ENCODE measurements at regions not wholly inside any gene's neighbourhood (a gene's known extent, or its start where the extent isn't known, plus 50 kb on each side); places are given as distances from the start of the nearest gene placed in this dataset.

DNA sequence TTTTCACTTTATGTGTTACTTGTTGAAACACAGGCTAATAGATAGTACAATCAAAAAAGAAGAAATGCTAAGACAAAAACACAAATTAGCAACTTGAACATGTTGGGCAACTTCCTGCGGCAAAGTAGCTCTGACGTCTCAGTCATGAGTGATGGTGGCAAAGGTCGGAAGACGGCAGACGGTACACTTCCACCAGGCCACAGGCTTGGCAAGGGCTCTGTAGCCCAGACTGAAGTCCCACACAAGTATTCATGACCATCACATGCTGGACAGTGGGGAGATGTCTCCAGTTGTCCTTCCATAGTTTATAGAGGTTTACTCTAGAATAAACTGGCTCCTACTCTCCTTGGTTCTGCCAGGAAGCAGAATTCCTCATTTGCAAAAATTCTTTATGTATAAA lies 831.3 kb downstream of the MTRR start:
- TF ChIP-seq CREM (CRISPR knock-in tag; IDR thresholded peaks at IDR 0.05): no peak
- TF ChIP-seq, protein P1, sequence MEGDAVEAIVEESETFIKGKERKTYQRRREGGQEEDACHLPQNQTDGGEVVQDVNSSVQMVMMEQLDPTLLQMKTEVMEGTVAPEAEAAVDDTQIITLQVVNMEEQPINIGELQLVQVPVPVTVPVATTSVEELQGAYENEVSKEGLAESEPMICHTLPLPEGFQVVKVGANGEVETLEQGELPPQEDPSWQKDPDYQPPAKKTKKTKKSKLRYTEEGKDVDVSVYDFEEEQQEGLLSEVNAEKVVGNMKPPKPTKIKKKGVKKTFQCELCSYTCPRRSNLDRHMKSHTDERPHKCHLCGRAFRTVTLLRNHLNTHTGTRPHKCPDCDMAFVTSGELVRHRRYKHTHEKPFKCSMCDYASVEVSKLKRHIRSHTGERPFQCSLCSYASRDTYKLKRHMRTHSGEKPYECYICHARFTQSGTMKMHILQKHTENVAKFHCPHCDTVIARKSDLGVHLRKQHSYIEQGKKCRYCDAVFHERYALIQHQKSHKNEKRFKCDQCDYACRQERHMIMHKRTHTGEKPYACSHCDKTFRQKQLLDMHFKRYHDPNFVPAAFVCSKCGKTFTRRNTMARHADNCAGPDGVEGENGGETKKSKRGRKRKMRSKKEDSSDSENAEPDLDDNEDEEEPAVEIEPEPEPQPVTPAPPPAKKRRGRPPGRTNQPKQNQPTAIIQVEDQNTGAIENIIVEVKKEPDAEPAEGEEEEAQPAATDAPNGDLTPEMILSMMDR (IDR thresholded peaks at IDR 0.05): no peak
